HG03095 (cell line): ENCODE measurements at regions not wholly inside any gene's neighbourhood (a gene's known extent, or its start where the extent isn't known, plus 50 kb on each side); places are given as distances from the start of the nearest gene placed in this dataset.
"Not testable (repeated sequence)": the region's sequence is repeated elsewhere in the genome, so short reads cannot be mapped to it uniquely, and the experiment has no call there.

ENCODE experiments used
- ATAC-seq: cut with Tn5 transposase; IDR thresholded peaks from one replicate; pipeline ENCODE4 v1.9.1; 2021; ENCODE audit warnings: moderate library complexity; ENCODE audit not compliant: unreplicated experiment

DNA sequence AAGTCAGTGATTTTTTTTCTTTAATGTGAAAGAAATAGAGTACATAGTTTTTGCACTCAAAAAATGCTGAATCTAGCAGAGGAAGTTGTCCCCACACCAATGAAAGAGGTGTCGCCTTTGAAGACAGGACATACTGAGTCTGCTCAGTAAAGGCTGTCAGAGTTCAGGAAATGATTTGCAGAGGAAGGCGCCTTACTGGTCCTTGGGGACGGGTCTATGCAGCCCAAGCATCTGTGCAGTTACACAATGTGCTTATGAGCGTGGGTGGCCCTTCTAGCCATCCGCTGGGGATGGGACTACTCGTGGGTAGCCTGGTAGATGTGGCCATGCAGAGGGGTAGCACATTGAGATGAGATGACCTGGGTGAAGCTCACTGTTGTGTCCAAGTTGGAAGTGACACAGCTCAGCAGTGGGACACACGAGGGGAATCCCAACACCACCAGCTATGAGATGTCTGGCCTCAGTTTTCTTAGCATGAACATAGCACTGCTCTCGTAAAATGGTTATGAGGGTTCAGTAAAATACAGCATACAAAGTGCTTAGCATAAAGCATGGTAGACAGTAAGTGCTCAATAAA, 116.5 kb upstream of the RBPJ start:
- no peak for ATAC-seq

DNA sequence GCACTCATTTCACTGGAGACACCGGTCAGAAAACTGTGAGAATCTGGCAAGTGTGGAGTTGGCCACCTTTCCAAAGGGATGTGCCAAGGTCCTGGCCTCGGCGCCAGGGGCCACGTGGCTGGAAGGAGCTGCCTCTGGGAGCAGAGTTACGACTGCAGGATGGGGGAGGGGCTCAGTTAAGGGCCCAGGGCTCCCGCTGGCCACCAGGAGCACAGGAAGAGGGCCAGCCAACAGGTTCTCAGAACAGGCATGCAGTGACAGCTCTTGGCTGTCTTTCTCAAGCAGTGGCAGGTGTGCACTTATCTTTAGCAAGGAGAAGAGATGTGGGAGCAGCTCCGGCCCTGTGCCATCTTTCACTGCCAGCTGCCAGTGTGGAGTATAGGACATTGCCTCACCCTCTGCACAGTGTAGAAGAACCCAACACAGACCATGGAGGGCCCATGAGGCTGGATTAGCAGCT, 115.9 kb upstream of the RBPJ start:
- ATAC-seq = no peak

DNA sequence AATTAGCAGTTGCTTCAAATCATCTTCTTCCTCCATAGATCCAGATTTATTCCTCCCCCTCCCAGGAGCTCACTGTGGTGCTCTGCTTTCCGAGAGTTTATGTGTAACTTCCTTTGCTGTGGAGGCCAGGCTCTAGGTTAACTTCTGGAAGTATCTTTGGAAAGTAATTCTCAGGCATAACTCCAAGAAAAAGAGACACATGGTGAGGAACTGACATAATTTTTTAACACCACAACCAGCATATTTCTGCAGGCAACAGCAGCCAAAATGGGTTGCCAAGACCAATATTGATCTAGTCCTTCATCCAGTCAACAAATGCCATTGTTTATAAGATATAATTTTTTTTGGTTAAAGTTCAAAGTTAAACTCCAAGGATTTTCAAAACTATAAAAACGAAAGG, 114.5 kb upstream of the RBPJ start:
- no peak for ATAC-seq

DNA sequence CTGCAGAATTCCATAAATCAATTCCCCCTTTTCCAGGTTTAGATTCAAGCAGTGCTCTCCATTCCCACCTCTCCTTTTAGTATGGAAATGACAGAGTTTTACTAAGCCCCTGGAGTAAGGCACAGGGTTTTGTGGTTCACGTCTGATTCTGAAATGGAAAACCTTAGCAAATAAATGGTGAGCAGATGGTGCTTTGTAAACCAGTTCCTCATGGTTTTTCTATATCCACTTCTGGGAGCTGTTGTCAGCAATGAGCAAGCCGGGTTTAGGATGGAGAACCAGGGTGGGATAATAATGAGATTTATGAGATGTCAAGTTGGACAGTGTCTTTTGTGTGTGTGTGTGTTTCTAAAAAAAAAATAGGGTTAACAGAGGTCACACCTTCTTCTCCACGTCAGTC, 113.8 kb upstream of the RBPJ start:
- no peak for ATAC-seq

DNA sequence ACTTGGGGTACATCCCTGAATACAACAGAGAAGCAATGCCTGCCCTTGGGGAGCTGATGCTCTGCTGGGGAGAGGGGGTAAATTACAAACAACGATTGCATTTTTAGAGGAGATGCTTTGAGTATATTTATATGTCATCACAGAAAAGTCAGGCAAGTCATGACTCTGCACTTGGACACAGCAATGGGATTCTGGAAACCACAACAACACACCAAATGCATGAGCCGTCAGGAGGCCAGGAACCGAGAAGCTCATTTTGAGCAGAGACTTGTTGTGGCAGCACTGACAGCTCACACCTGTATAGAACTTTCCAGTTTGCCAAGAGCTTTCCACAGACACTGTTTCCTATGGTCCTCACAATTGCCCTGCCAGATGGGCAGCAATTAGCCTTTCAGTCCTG, 113.2 kb upstream of the RBPJ start:
- ATAC-seq = no peak

DNA sequence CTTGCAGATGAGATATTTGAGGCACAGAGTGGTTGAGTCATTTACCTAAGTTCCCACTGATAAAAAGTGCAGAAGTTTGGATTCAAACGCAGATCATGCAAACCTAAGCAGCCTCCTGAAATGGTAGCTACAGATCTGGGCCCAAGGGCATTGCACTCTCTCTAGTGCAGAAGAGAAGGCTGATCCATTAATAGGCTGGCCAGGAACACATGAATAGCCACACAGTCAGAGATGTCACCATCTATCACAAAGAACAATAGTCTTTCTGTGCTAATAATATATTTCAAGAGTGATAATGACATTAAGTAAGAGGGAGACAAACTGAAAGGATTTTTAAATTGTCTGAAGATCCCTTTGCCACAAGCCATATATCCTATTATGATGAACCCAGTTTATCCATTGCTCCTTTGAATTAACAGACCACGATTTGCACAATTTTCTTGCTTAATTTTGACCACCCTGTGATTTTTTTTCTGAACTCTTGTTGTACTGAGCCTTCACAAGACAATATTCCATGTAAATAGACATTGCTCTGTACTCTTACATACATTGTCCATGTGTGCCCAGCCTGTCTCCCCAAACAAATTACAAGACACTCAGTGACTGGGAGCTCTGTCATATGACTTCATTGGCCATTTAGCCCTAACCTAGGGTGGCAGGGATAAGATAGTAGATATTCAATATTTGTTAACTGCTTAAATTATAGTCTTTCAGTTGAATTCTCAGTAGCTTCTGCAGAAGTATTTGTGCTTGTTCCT, 112.4 kb upstream of the RBPJ start:
- no peak for ATAC-seq

DNA sequence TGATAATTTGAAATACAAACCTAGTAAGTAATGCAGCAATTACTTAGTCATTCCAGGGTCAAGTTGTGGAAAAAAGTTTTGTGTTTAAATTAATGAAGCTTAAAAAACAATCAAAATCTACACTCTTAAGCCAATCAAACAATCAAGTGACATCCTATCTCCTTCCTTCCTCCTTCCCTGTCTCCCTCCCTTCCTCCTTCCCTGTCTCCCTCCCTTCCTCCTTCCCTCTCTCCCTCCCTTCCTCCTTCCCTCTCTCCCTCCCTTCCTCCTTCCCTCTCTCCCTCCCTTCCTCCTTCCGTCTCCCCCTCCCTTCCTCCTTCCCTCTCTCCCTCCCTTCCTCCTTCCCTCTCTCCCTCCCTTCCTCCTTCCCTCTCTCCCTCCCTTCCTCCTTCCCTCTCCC, 111.4 kb upstream of the RBPJ start:
- not testable (repeated sequence) for ATAC-seq

DNA sequence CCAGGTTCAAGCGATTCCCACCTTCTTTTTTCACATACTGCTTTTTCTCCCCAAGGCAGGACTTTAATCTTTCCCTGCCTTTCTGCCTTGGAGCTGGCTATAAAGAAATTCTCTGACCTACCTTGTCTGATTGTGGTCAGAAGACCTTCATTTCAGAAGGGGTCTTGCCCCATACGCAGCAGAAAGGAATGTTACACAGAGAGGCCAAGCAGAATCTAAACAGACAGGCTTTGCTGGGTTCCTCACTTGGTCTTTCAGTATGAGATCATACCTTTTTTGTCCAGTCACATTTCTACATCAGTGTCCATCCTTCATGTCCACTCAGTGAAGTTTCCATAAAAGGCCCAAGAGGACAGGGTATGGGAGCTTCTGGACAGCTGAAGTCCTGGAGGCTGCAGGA, 108.3 kb upstream of the RBPJ start:
- ATAC-seq = no peak

DNA sequence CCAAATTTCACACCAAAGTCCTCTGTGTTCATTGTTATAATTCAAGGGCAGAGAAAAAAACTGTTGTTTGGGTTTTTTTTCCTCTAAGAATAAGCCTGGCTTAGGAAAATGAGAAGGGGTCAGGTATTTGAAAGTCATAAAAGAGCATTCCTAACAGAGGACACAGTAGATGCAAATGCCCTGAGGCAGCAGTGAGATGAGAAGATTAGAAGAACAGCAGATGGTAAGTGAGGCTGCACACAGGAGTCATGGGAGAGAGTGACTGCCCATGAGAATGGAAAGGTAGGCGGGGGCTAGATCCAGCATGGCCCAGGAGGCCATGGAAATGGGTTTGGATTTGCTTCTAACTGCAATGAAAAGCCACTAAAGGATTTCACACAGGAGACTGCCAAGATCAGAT, 107.5 kb upstream of the RBPJ start:
- ATAC-seq = no peak

DNA sequence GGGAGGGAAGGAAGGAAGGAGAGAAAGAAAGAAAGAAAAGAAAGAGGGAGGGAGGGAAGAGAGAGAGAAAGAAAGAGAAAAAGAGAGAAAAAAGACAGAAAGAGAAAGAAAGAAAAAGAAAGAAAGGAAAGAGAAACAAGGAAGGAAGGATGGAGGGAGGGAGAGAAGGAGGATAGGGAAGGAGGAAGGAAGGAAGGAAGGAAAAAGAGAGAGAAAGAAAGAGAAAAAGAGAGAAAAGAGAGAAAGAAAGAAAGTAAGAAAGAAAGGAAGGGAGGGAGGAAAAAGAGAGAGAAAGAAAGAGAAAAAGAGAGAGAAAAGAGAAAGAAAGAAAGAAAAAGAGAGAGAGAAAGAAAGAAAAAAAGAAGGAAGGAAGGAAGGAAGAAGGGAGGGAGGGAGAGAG, 105.8 kb upstream of the RBPJ start:
- ATAC-seq = no peak

DNA sequence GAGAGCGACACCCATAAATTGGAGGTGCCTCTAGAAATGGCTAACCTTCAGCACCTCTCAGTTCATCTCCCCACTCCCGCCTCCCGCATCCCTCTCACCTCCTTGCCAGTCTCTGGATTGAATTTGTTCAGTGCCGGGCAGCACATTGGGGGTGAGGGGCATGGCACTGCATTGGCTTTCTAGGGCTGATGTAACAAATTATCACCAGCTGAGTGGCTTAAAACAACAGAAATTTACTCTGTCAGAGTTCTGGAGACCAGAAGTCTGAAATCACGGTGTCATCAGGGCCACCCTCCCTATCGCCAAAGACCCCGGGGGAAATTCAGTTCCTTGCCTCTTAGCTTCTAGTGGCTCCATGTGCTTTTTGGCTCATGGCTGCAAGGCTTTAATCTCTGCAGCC, 105.1 kb upstream of the RBPJ start:
- no peak for ATAC-seq

DNA sequence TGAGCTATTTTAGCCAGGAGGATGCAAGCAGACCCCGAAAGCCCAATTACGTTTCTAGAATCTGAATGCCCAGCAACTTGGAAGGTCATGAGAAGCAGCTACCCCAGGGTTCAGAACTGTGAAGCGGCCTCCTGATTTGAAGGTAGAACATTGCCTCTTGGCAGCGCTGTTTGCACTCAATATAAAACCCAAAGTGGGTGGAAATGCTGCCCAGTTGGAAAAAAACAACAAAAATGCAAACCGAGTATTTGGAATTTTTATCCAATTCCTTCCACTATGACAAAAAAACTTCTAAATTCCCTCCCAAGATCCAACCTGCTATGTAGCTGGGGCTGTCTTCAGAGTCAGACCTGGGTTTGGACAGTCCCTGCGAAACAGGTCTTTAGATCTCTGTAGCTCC, 103.3 kb upstream of the RBPJ start:
- ATAC-seq = no peak

DNA sequence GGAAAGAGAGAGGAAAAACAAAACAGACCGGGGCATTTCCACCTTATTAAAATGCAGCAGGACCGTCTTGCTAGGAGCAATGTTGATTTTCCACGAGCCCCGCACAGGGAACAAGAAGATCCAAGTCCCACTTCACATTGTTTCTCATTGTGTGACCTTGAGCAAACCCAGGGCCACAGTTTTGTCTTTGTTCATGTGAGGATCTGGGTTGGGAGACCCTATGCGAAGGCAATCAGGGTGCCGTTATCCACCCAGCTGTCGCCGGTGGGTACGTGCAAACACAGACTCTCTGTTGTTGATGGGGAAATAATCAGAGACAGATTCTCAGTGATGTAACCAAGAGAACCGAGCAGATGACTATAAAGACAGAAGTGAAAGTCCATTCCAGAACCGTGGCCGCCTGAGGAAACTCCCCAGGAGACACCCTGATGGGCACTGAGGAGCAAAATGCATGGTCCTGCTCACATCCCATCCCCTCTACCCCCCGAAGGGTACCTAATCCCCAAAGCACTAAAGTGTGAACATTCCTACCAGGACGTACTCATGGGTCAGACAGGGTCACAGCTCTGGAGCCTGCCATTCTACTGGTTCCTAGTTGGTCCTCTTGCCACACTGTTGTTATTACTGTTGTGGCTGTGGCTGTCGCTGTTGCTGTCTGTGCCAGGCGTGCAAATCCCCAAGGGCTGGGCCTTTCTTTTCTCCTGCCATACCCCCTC, 102.7 kb upstream of the RBPJ start:
- ATAC-seq = peak; percentile 81

DNA sequence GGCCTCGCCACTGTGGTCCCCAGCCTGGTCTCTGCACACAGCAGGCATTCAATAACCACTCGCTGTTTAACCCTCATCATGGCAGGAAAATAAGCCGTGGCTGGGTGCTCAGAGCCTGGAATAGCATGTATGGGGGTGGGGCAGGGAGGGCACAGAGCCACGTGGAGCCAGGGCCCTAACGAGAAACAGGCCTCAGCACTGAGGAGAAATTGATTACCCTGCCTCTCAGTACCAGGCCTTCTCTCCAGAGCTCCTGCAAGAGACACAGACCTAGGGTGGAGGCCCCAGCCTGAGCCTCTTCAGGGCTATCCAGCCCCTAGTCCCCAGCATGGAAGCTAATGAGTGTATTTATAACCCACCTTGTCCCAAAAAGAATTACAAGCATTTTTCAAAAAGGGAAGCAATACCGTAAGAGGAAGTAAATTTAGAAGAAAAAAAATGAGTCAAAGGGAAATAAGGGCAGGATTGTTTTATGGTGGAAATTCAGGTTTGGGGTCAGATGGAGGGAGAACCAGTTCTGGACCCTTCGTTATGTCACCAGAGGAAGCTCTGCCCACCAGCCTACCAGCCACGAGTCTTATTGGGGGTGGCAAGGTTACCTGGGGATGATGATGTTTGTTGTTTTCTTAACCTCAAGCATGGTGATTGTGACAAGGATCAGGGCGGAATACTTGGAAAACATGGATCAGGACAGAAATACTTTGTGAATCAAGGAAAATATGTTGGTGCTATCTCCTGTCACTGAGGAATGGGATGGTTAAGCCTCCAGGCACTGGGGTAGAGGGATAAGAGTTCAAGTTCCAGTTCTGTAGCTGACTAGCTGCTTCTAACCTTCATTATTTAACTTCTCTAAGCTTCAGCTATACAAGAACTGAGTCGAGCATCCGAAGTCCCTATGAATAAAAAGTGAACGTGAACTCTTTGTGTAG, 101.9 kb upstream of the RBPJ start:
- ATAC-seq = peak; percentile 14

DNA sequence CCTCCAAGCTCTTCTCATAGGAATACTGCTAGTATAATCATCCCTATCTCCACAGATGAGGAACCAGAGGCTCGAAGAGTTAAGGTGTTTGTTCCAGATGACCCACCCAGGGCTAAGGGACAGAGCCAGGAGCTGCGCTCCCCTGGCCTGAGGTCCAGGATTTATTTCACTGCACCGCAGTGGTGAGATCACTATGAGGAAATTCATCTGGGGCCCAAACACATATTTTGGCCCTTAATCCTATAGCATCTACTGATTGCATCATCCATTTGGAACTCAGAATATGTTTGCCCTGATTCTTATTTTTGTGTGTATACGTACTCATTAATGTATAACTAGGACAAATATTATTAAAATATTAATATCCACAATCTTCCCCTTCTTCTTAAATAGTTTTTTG, 100.1 kb upstream of the RBPJ start:
- ATAC-seq = no peak

DNA sequence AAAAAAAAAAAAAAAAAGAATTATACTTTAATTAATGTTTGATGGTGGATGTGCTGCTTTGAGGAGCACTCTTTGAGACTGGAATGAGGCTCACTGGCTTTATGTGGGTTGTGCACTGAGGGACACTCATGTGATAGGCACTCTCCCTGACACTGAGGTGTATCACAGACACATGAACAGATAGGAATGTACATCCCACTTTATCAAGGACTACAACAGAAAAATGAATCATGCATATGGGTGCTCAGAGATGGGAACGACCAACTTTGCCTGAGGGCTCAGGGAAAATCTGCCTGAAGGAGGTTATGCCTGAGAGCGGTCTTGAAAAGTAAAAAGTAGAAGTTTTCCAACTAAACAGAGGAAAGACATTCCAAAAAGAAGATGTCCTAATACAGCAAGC, 97.7 kb upstream of the RBPJ start:
- no peak for ATAC-seq

DNA sequence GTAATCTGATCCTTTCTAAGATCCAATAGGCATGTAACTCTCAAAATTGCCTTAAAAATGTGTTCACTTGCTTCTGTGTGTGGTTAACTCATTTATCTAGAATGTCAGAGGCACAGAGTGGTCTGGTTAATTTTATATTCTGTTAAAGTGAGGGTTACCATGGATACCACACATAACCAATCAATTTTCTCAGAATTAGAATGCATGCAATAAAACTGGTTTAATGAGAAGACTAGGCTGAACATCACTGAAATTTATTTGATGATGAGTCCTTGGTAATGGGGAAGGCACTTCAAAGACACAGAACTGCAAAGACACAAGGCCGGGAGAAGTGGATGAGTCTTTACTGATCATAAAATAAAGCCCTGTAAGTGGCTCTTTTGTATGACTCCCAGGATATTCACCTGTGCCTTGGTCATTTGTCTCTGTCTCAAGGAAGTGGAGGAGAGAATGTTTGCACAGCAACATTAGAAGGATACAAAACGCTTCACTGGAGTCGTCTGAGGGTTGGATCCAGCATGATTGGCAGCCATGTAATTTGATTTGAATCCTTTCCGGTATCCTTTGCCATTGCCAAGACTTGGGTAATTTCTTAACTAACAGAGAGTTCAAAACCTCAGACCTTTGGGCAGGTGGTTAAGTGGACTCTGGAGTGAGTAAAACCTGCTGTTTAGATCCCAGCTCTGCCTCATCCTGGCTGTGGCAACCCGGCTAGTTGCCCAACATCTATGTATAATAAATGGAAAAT, 94.0 kb upstream of the RBPJ start:
- no peak for ATAC-seq

DNA sequence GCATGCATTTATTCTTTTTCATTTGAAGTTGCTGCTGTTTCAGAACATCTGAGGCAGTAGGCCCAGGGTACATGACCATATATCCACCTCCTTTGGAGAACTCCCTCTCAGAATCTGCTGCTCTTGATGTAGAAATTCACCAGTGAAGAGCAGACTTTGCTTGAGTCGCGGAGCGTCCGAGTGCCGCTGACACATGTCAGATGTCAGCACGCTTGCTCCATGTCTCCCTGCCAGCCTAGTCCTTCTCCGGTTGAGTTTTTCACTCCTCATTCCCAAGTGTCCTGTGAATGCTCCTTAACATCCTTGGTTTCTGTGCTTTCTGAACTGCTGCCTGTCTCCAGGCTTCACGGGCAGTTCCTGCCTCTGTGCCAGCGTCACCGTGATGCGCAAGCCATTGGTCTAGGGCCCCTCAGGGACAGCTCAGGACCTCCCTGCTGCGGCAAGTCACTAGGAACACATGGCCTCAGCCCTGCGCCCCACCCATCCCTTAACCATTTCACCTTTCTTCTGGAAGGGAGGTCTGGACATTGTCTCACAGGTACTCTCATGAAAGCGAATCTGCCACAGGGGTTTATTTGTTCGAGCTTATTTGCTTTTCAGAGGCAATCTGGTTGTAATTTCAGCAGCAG, 93.1 kb upstream of the RBPJ start:
- ATAC-seq = no peak

DNA sequence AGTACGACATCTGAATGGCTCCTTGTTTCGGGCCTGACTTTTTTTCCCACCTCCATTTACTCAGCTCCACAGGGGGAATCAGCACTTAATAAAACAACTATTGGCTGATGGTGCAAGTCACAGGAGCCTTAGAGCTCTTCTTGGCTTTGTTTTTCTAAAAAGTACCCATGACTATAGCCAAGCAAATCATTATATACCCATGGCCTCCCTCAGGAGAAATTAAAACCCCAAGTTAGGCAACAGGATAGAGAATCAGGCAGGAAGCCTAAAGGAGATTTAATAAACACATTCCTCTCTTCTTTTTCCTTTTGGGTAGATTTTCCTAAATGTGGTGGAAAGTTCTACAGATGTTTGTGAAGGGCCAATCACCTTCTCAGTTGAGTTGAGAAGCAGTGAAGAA, 91.9 kb upstream of the RBPJ start:
- ATAC-seq = no peak

DNA sequence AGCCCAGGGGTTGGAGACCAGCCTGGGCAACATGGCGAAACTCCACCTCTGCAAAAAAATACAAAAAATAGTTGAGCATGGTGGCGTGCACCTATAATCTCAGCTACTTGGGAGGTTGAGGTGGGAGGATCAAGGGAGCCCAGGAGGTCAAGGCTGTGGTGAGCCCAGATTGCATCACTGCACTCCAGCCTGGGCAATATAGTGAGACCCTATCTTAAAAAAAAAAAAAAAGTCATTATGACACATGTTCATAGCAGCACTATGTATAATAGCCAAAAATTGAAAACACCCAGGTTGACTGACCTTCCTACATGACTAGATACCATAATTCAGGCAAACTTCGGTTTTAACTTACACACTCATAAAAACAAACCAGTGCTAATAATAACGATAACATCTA, 90.8 kb upstream of the RBPJ start:
- no peak for ATAC-seq
